NCI-H226 (cell line): ENCODE measurements at regions not wholly inside any gene's neighbourhood (a gene's known extent, or its start where the extent isn't known, plus 50 kb on each side); places are given as distances from the start of the nearest gene placed in this dataset.

Experiments
- DNase-seq: peaks from one replicate; pipeline ENCODE4 v3.0.0-alpha.2; 2015

DNA sequence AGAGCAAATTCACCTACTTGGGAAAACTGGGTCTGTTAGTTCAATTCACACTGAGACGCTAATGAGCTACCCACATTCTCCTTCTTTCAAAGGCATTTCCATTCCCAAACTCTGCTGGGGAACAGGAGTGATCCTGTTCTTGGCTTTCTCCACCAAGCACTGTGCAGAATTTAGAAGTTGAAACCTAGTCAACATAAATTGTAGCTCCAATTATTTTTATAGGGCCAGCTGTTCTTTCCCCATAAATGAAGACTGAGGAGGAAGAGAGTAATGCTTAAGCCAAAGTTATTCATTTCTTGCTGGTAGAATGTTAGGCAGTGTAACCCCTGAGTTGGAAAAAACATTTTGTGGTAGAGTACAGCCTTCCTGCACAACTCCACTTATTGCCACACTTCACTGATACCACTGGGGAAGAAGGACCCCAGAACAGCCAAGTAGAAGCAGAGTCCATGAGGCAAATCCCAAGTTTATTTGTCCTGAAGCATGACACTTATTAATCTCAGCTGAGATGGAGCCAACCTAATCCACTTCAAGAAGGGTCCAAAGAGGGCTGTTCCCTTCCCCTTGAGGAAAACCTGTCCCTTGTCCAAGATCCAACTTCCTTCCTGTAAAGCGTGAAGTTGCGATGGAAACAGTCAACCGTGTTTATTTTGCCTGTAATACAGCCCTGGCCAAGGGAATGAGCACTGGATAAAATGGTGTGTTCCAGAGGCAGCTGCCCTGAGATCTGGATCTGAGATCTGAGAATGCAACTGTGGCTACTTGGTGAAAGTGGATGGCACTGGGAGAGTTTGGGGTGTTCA is 151.8 kb downstream of the TBX5 start:
- no peak for DNase-seq

DNA sequence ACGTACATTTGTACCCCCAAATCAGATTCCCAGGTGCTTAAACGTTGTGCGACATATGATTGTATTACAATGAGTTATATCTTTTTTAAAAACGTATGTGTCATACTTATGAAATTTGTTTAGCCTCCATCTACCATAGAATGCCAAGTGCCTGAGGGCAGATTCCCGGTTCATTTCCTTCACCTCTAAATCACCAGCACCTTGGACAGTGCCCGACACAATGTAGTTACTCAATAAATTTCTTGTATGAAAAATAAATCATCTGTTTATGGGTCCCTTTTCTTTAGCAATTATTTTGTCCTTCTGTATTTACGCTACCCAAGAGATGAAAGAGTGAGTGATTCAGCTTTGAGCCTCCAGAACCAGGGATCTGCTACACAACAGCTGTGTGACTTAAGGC is 157.4 kb downstream of the TBX5 start:
- no peak for DNase-seq

DNA sequence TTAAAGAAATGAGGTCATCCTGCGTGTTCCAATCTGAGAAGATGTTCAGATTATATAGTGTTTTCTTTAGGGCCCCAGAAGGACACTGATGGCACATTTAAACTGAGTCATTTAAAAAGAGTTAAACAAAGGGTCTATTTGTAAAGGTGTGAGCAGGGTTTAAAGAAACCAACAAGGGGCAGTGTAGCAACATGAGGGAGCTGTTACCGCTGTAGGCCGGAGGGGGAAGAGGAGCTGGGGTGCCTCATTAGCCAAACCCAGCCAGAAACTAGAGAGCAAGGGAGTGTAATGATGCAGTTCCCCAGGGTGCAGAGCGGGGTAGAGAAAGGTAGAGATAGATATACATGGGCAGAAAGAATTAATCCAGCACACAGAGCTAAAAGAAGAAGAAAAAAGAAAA is 160.4 kb downstream of the TBX5 start:
- no peak for DNase-seq

DNA sequence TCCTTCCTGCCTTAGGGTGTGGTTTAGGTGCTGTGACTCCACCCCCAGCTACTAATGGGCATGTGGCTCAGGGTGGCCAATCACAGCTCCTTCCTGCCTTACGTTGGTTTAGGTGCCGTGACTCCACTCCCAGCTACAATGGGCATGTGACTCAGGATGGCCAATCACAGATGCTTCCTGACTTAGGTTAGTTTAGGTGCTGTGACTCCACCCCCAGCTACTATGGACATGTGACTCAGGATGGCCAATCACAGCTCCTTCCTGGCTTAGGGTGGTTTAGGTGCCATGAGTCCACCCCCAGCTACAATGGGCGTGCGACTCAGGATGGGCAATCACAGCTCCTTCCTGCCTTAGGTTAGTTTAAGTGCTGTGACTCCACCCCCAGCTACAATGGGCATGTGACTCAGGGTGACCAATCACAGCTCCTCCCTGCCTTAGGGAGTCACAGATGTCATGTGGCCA is 163.9 kb downstream of the TBX5 start:
- DNase-seq: no peak

DNA sequence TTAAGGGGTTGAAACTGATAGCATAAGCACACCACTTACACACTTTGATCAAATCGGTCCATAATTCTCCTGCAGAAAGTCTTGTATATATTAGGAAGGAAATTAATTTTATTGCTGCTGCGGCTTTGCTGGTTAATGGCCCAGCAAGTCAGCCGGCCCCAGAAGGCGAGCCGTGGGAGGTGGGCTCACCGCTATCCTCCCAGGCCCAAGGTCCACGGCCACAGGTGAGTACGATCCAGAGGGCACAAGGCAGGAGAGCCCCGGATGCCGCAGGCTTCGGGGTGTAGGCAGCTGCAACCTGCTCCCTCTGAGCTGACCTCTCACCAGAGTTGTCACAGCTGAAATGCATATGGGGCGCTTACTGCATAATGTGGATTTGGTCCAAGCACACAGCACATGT is 165.7 kb downstream of the TBX5 start:
- no peak for DNase-seq

DNA sequence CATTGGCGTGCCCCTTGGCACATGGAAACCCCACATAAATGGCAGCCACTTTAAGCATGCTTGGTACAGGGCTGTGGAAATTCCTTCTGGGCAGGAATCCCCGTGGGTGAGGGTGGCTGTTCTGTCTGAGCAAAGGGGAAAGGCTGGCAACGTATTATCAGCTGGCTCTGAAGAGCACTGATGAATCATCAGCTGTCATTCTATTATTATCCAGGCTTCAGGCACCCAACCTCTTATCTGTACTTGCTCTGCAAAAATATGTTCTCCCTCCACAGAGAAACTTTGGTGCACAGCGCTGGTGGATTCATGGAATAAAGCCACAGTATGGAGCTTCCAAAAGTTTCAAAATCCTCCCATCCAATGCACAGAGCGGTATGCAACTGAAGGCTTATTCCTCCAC is 167.1 kb downstream of the TBX5 start:
- peak; percentile 6 for DNase-seq

DNA sequence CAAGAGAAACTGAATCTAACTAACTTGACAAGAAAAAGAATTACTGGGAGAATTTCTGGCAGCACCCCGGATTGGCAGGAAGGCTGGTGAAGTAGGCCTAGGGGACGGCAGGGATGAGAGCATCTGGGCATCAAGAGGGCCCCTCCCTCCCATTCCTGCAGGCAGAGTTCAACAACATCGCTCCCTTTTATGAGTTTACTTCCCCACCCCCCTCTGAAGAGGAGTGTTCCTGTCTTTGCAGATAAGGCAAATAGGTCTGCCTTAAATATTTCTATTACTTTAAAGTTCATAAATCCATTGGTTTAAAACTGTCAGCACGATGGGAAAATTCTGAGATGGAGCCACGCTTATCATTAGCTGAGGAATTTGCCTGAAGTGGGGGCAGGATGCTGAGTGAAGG is 168.7 kb downstream of the TBX5 start:
- no peak for DNase-seq

DNA sequence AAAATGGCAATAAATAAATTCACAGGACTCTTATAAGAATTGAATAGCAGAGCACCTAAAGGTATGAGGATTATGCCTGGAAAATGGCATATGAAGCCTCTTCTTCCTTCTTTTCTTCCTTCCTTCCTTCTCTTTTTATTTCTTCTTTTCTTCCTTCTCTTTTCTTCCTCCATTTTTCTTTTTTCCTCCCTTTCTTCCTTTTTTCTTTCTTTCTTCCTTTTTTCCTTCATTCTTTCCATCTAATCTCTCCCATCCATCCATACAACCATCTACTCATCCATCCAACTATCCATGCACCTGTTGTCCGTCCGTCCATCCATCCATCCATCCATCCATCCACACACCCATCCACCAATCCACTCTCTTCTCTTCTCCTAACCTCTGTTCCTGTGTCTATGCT is 173.8 kb downstream of the TBX5 start:
- no peak for DNase-seq

DNA sequence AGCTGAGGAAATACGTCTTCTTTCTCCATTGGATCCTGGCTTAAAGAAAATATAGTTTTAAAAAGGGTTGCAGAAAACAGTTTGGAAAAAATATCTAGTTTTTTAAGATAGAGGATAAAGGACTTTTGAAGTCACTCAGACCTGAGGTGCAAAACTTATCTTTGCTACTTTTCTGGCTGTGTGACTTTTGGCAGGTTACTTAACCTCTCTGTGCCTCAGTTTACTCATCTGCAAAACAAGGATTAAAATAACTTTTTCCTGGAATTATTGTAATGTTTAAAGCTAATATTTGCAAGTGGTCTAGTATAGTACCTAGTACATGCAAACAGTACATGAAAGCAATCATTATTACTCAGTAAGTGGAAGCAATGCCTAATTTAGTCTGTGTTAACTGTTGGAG is 176.8 kb downstream of the TBX5 start:
- DNase-seq: no peak

DNA sequence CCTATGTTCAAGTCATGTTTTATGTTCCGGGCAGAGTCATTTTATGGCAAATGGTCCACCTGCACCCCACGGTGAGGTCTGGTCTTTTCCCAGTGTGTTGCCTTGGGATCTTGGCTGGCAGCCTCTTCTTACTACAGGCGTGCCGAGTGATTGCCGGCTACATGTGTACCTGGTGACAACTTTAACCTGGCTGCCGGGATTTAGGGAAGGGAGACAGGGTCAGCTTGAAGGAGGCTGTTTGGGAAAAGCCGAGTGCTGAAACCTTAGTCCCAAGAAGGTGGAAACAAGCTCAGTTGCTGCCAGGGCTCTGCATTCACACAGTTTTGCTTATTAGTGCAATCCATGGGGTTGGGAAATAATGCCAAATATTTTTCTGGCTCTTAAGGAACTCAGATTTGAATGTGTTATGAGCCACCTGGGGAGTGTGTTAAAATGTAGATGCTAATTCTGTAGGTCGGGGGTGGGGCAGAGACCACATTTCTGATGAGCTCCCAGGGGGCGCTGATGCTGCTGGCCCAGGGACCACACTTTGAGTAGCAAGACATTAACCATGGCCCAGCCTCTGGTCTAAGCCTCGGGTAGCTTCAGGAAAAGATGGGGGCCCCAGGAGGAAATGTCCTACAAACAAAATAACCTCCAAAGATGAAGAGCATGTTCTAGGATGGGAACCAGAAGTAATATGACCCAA is 179.6 kb downstream of the TBX5 start:
- no peak for DNase-seq

DNA sequence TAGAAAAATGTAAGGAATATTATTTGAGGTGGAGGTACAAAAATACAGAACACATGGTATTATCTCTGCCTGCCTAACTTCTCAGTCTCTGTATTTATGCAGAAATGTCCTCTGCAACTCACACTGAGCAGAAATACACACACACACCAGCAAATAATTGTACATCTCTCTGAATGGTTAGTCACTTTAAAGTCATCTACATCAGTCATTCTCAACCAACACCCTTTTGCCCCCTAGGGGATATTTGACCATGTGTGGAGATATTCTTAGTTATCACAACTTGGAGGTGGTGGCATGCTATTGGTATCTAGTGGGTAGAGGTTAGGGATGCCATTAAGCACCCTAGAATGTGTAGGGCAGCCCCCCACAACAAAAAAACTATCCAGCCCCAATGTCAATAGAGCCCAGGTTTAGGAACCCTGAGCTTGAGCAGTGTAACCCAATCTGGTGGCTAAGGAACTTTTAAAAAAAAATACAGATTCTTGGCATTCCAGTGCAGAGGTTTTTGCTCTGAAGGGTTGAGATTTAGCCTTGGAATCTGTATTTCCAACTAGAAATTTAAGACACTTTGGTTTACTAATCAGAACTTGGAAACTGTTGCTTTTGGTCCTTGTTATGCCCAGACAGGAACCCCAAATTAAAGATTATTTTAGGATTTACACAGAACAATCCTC is 183.8 kb downstream of the TBX5 start:
- DNase-seq: no peak

DNA sequence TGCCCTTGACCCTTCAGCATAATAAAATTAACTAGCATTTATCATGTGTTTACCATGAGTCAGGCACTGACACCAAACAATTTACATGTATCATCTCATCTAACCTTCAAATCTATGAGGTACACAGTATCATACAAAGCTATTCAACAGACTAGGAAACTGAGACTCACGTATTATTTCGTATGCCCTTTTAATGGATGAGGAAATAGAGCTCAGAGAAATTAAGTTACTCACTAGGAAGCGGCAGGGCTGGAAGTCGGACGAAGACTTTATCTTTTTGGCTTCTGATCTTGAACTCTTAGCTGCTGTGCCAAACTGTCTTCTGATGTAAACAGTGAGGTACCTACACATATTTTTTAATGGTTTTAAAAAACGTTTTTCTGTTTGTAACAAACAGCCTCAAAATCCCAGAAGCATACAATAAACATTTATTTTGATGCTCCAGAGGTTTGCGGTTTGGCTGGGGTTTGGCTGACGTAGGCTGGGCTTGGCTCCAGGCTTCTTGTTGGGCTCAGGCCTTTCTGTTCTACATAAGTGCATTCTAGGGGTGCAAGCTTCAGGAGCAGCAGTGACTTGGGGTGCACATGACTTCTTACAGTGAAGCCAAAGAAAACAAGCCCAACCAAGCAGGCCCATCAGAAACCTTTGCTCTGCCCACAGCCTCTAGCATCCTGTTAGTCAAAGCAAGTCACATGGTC is 184.7 kb downstream of the TBX5 start:
- DNase-seq: no peak

DNA sequence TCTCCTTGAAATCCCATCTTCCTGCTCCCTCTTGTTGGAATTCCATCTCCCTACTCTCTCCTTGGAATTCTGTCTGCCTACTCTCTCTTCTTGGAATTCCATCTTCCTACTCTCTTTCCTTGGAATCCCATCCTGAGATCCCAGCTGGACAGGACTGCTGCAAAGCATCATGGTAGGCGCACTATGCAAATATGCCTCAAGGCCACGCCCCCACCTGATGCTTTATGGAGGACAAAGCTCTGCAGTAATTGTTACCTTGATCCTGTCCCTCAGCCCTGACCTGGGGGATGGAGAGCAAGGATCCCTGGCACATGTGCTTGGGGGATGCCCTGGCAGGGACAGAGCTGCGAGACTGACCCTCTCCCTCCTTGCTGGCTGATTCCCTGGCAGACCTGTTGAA is 185.6 kb downstream of the TBX5 start:
- no peak for DNase-seq

DNA sequence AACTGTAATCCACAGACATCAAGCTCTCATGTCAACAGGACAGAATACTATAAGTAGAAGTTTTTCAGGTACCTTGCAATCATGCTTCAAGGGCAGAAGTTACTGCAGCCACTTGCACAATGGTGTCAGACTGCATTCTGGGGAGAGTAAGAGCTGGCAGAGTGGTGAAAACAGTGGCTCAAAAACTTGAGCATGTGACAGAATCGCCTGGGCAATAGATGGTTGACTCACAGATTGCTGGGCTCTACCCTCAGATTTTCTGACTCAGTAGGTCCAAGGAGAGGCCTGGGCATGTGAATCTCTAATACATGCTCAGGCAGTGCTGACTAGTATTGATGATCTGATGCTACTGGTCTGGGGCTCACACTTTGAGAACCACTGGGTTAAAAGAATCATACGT is 187.8 kb downstream of the TBX5 start:
- DNase-seq: no peak

DNA sequence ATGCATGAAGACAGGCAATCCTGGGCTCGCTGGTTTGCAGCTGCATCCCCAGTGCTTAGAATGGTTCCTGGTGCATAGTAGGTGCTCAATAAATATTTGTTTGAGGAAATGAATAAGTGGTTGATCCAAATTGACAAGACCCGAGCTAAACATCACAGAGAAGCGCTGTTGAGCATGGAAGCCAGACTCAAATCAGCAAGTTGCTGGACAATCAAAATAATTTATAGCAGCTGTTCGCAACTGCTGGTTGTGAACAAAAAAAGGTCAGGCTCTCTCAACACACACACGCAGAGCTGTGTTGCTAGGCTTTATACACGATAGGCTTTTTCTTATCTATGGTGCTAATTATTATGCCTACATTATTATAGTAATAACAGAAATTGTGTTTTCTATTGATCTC is 190.2 kb downstream of the TBX5 start:
- no peak for DNase-seq

DNA sequence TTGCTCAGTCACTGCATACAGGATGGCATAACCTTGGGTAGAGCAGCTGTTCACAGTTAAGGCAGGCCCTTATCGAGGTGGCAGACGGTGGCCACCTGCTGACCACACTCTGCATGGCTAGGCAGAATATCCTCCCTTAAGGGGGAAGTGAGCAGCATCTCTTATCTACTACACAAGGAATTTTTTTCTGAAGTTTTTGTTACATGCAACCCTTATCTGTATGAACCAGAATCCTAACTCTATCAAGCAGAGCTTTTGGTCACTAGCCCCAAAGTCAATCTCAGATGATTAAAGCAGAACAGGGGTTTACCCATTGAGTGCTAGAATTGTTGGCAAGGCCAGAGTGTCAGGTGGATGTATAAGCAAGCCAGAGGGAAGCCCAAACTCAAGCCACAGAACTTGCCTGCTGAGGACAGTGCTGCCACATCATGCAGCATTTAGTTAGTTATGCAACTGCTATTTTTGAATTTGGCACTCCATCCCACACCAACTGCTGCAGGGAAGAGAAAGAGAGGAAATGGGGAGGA is 192.8 kb downstream of the TBX5 start:
- DNase-seq: no peak

DNA sequence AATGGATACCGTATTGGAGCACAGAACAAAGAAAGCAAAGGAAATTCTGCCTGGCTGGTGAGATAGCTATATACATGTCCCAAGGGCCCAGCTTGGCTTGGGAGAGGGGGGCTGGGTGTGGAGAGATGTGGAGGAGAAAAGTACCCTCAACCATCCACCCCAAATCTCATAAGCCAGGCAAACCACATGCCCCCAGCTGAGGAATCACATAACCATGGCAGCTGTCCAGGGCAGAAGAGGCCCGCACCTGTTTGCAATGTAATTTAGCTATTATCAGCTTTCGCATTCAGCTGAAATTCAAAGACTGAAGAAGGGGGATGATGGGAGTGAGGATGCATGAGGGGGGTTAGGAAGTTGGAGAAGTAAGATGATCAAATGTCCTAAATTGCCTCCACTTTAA is 196.1 kb downstream of the TBX5 start:
- no peak for DNase-seq

DNA sequence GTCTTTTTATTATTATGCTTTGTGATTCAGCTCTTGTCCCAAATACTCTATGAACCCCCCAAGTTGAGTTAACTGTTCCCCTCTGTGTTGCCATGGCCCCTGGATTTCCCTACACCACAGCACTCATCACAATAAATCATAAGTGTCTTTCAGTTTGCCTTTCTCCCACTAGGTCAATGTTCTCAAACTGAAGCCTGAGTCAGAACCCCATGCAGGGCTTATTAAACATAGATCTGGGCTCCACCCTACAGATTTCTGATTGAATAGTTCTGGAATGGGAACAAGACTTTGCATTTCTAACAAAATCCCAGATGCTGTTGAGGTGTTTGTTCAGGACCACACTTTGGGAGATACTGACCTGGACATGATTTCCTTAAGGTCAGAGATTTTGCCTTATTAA is 199.4 kb downstream of the TBX5 start:
- DNase-seq: no peak

DNA sequence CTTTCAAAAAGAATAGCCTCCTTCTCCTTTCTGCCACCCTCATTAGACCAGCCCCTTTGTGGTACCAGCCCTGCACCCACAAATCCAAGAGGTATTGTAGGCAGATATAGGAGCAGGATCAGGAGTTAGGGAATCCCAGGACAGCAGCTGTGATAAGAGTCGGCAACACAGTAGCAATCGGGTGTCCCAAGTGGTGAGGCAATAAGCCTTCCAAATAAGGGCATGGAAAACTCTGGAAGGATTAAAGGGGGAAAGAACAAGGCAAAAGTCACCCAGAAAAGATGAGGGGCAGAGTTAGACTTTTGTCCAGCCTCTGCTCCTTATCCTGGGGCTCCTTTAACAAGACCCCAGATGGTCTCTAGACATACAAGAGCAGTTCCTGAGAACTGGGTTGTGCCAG is 204.2 kb downstream of the TBX5 start:
- no peak for DNase-seq

DNA sequence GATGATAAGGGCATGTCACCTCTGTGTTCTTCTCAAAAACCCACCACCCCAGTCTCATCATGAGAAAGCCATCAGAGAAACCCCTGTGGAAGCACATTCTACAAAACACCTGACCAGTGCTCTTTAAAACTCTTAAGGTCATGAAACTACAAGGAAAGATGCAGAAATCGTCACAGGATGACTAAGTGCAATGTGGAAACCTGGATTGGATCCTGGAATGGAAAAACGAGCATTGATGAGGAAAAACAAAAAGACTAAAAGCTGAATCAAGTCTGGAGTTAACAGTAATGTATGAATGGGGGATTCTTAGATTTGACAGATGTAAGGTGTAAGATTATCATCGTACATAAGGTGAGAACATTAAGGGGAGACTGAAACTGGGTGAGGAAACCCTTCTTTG is 211.0 kb downstream of the TBX5 start:
- DNase-seq: no peak

DNA sequence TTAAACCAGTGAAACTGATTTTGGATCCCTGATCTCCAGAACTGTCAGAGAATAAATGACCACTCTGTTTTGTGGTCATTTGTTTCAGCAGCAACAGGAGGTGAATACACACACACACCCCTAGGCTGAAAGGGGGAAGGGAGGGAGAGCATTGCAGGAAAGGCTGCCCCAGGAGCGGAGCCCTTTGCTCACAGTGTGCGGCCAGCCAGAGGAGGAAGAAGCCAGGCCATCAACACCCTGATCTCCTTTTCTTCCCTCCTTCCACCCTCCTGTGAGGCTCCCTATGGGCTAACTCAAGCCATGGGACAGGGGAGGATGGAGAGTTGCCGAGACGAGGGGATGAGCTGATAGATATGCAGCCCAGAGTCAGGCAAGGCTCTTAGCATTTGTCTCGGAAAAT is 211.9 kb downstream of the TBX5 start:
- DNase-seq: no peak

DNA sequence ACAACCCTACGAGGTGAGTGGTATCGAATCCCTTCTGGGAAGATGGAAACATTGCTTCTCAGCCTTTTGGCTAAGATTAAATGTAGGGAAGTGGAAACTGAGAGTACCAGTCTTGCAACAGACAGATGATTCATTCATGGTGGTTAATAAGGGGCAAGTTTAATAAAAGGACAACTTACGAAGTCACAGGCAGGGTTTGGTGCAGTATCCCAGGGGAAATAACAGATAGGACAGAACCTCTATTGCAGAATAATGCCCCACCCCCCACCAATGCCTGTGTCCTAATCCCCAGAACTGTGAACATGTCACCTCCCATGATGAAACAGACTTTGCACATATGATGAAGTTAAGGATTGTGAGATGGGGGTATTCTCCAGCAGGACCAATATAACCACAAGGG is 212.5 kb downstream of the TBX5 start:
- DNase-seq: no peak

DNA sequence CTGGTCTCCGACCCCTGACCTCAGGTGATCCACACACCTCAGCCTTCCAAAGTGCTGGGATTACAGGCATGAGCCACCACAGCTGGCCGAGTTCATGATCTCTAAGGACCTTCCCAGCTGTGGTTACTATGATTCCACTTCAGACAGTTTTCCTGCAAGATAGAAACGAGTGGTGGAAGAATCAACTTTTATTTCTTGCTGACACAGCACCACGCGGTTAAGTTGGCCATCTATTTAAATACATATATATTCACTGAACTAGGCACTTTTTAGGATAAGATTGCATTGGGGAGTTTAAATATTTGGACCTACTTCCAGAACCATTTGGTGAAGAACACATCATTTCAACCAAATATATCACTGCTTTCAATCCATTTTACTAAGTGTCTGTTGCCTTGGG is 213.4 kb downstream of the TBX5 start:
- DNase-seq: no peak
